SK-N-SH (cell line): ENCODE measurements at regions not wholly inside any gene's neighbourhood (a gene's known extent, or its start where the extent isn't known, plus 50 kb on each side); places are given as distances from the start of the nearest gene placed in this dataset.

Experiments used
- CTCF ChIA-PET: fragments of 300-600, 350-600 bp; formaldehyde crosslinking; extraction: SDS; loops from one replicate; lab custom pipeline; 2021; lab: Yijun Ruan, JAX
- POLR2A ChIA-PET: fragments of 350-600 bp; sonication (Branson Sonifier 250); formaldehyde crosslinking; extraction: SDS; loops from one replicate; lab custom pipeline; 2020; ENCODE audit warnings: antibody characterized with exemption, inconsistent platforms; lab: Yijun Ruan, JAX
- DNase-seq: peaks from one replicate; pipeline ENCODE4 v3.0.0; 2012
- H2AFZ ChIP-seq: fragments of 200-600 bp; sonication (generic); 2 replicates; pipeline ENCODE4 v1.8.1; 2016; ENCODE audit warnings: antibody characterized with exemption, mild to moderate bottlenecking, low read depth
- H3F3A ChIP-seq: fragments of 200-600 bp; sonication (generic); replicated peaks from 2 replicates; pipeline ENCODE3; 2016; ENCODE audit warnings: antibody characterized with exemption, mild to moderate bottlenecking; ENCODE audit not compliant: insufficient read depth
- H3K27ac ChIP-seq, 2 experiments: fragments of 200-500 bp in 1 of 2; fragments of 200-600 bp in 1 of 2; sonication (Bioruptor generic) in 1 of 2; sonication (generic), shearing (Covaris generic) in 1 of 2; 2 replicates each; pipeline versions ENCODE4 v1.5.1 to v1.6.1; 2014 to 2016; ENCODE audit warnings: low read depth in 2 of 2, inconsistent platforms in 1 of 2, low read length in 1 of 2, mild to moderate bottlenecking in 1 of 2, mixed read lengths in 1 of 2
- H3K27me3 ChIP-seq: fragments of 200-600 bp; sonication (generic), shearing (Covaris generic); 2 replicates; pipeline ENCODE4 v1.6.1; 2016; ENCODE audit warnings: mixed run types; ENCODE audit not compliant: insufficient read depth
- H3K36me3 ChIP-seq, 2 experiments: fragments of 200-500 bp in 1 of 2; fragments of 200-600 bp in 1 of 2; sonication (Bioruptor generic) in 1 of 2; sonication (generic) in 1 of 2; replicated peaks in 1 of 2; 2 replicates each; pipeline versions ENCODE3 to v1.5.1; 2014 to 2016; ENCODE audit warnings: low read length in 1 of 2, mild to moderate bottlenecking in 1 of 2; ENCODE audit not compliant: insufficient read depth in 2 of 2, control insufficient read depth in 1 of 2
- H3K4me1 ChIP-seq, 2 experiments: fragments of 200-500 bp in 1 of 2; fragments of 200-600 bp in 1 of 2; sonication (Bioruptor generic) in 1 of 2; sonication (generic), shearing (Covaris generic) in 1 of 2; 2 replicates each; pipeline versions ENCODE4 v1.5.1 to v1.6.1; 2014 to 2016; ENCODE audit warnings: low read depth in 1 of 2, low read length in 1 of 2, mixed run types in 1 of 2; ENCODE audit not compliant: insufficient read depth in 2 of 2, control insufficient read depth in 1 of 2
- H3K4me2 ChIP-seq: fragments of 200-600 bp; sonication (generic), shearing (Covaris generic); 2 replicates; pipeline ENCODE4 v1.6.1; 2017; ENCODE audit warnings: mixed run types
- H3K4me3 ChIP-seq, 2 experiments: fragments of 200-500 bp in 1 of 2; fragments of 200-600 bp in 1 of 2; sonication (Bioruptor generic) in 1 of 2; sonication (generic), shearing (Covaris generic) in 1 of 2; 2 replicates each; pipeline versions ENCODE4 v1.5.1 to v1.8.1; 2014 to 2016; ENCODE audit warnings: low read depth in 2 of 2, inconsistent platforms in 1 of 2, low read length in 1 of 2, mild to moderate bottlenecking in 1 of 2, mixed read lengths in 1 of 2, moderate library complexity in 1 of 2
- H3K79me2 ChIP-seq: fragments of 200-600 bp; sonication (generic); 2 replicates; pipeline ENCODE4 v1.8.1; 2017; ENCODE audit warnings: mild to moderate bottlenecking; ENCODE audit not compliant: insufficient read depth
- H3K9ac ChIP-seq: fragments of 200-600 bp; sonication (generic); 2 replicates; pipeline ENCODE4 v1.6.1; 2017; ENCODE audit warnings: mixed run types
- H3K9me2 ChIP-seq: fragments of 200-600 bp; sonication (generic); 2 replicates; pipeline ENCODE4 v1.6.1; 2017; ENCODE audit warnings: mixed run types
- H3K9me3 ChIP-seq: fragments of 200-600 bp; sonication (generic); 2 replicates; pipeline ENCODE4 v1.6.1; 2017; ENCODE audit warnings: mixed run types, mild to moderate bottlenecking, moderate library complexity
- H4K20me1 ChIP-seq: fragments of 200-600 bp; sonication (generic); 2 replicates; pipeline ENCODE4 v1.6.1; 2017; ENCODE audit warnings: mild to moderate bottlenecking, mixed run types; ENCODE audit not compliant: insufficient read depth
- ELF1 ChIP-seq: IDR thresholded peaks from 2 replicates; pipeline ENCODE4 v1.4.0; 2012
- EP300 ChIP-seq, 2 experiments: IDR thresholded peaks; 2 replicates each; pipeline versions ENCODE4 v1.4.0 to v1.6.1; 2012; ENCODE audit warnings: borderline replicate concordance in 1 of 2, low read depth in 1 of 2, low read length in 1 of 2
- FOXJ3 ChIP-seq: sonication (generic); formaldehyde crosslinking; IDR thresholded peaks from 2 replicates; pipeline ENCODE4 v1.5.1; 2020; ENCODE audit warnings: mild to moderate bottlenecking, missing genetic modification reagents
- IRF3 ChIP-seq: fragments of 150-350 bp; IDR thresholded peaks from 2 replicates; pipeline ENCODE4 v1.6.1; 2016; ENCODE audit warnings: mild to moderate bottlenecking, low read depth, low read length
- JUND ChIP-seq: IDR thresholded peaks from 2 replicates; pipeline ENCODE4 v1.4.0; 2012
- PBX3 ChIP-seq: IDR thresholded peaks from 2 replicates; pipeline ENCODE4; 2012
- POLR2AphosphoS5 ChIP-seq: IDR thresholded peaks from 2 replicates; pipeline ENCODE4 v1.6.1; 2012; ENCODE audit warnings: low read depth, low read length
- SIN3A ChIP-seq: IDR thresholded peaks from 2 replicates; pipeline ENCODE4 v1.6.1; 2012; ENCODE audit warnings: low read depth, mild to moderate bottlenecking, low read length, moderate library complexity, borderline replicate concordance
- SMC3 ChIP-seq: IDR thresholded peaks from 2 replicates; pipeline ENCODE4 v1.6.1; 2012; ENCODE audit warnings: low read depth, low read length, improper control_type of control experiment
- TCF12 ChIP-seq: IDR thresholded peaks from 2 replicates; pipeline ENCODE4 v1.4.0; 2012
- USF1 ChIP-seq: IDR thresholded peaks from 2 replicates; pipeline ENCODE4 v1.4.0; 2012; ENCODE audit warnings: low read depth, borderline replicate concordance
- WGBS: methylation state at CpG from one replicate; pipeline ENCODE4 v1.1.6; 2017; ENCODE audit warnings: low lambda C conversion rate; 5-methylcytosine and 5-hydroxymethylcytosine counted together

GRCh38 chr17:13393841-13394710 lies 207.7 kb downstream of the HS3ST3A1 start:
- Histone ChIP-seq H3K9me3 (no peaks in the 10 kb centered on the region), H3K36me3 (no peaks in the 10 kb centered on the region), H3K4me1 (peaks cover 0 to 3% of the 10 kb centered on the region in 2 experiments; a peak in 1 of 4 replicates), H3K27me3 (no peaks in the 10 kb centered on the region), H3K4me3 (no peak overlapping the region), H3K27ac (no peak overlapping the region), H4K20me1 (no peaks in the 10 kb centered on the region), H3K4me2 (no peak overlapping the region), H3F3A (no peaks in the 10 kb centered on the region), H3K9ac (no peak overlapping the region), H2AFZ (no peak overlapping the region), H3K9me2 (no peaks in the 10 kb centered on the region), H3K79me2 (no peaks in the 10 kb centered on the region)
- ChIA-PET CTCF (interaction anchor here (1.2 to 1.4 kb wide), 3 partner anchors 10 to 203 kb away, joined by 3 to 5 read pairs (median 3); no protein-coding TSS in a partner anchor), POLR2A (no interaction called here)
- no peak for TF ChIP-seq IRF3
- no peak for DNase-seq
- WGBS = 90% methylated on average over 12 of the region's 12 CpGs

- WGBS = 74% methylated on average over 1 of the region's 1 CpG
Observed at GRCh38 chr17:13387952-13388351, 213.8 kb downstream of the HS3ST3A1 start.

GRCh38 chr17:13387236-13387635 lies 214.5 kb downstream of the HS3ST3A1 start:
- ChIA-PET CTCF (interaction anchor here (0.9 kb wide), 1 partner anchor 693 kb away, joined by 4 read pairs; no protein-coding TSS in a partner anchor), POLR2A (no interaction called here)
- H3K4me2 ChIP-seq = no peak overlapping the region
- no peaks in the 10 kb centered on the region for H3K9me2 ChIP-seq
- no peaks in the 10 kb centered on the region for H3K79me2 ChIP-seq
- no peaks in the 10 kb centered on the region for H4K20me1 ChIP-seq
- no peaks in the 10 kb centered on the region for H3K9me3 ChIP-seq
- H3F3A ChIP-seq = no peaks in the 10 kb centered on the region
- 91% methylated on average over 5 of the region's 5 CpGs for WGBS
- no peak overlapping the region for H2AFZ ChIP-seq
- H3K27me3 ChIP-seq = no peaks in the 10 kb centered on the region
- H3K27ac ChIP-seq = no peak overlapping the region
- no peak for TF ChIP-seq TCF12
- no peak for TF ChIP-seq SMC3
- TF ChIP-seq JUND = no peak
- TF ChIP-seq PBX3 = no peak
- no peak overlapping the region for H3K9ac ChIP-seq
- H3K4me1 ChIP-seq = peaks cover 0 to 3% of the 10 kb centered on the region in 2 experiments; a peak in 1 of 4 replicates
- no peaks in the 10 kb centered on the region for H3K36me3 ChIP-seq
- DNase-seq = no peak
- no peak overlapping the region for H3K4me3 ChIP-seq

More at GRCh38 chr17:13387952-13388351, 213.8 kb downstream of the HS3ST3A1 start:
- no peak for DNase-seq
- ChIA-PET CTCF (interaction anchor here (0.9 kb wide), 1 partner anchor 693 kb away, joined by 4 read pairs; no protein-coding TSS in a partner anchor), POLR2A (no interaction called here)
- Histone ChIP-seq H3K36me3 (no peaks in the 10 kb centered on the region), H3K27ac (no peak overlapping the region), H3K9me2 (no peaks in the 10 kb centered on the region), H3K9ac (no peak overlapping the region), H3K27me3 (no peaks in the 10 kb centered on the region), H3K4me3 (no peak overlapping the region), H3K79me2 (no peaks in the 10 kb centered on the region), H3K4me1 (peaks cover 0 to 3% of the 10 kb centered on the region in 2 experiments; a peak in 1 of 4 replicates), H4K20me1 (no peaks in the 10 kb centered on the region), H3F3A (no peaks in the 10 kb centered on the region), H2AFZ (no peak overlapping the region), H3K4me2 (no peak overlapping the region), H3K9me3 (no peaks in the 10 kb centered on the region)
- TF ChIP-seq USF1 (no peak), POLR2AphosphoS5 (no peak), ELF1 (no peak), SIN3A (no peak), FOXJ3 (no peak), EP300 (IDR thresholded peaks at IDR 0.05; ENCODE audit: borderline replicate concordance in 1 of 2, low read depth in 1 of 2, low read length in 1 of 2) (no peak)
